A673 (cell line): ENCODE measurements at regions not wholly inside any gene's neighbourhood (a gene's known extent, or its start where the extent isn't known, plus 50 kb on each side); places are given as distances from the start of the nearest gene placed in this dataset.

Experiments used
- CTCF ChIP-seq: fragments of 300-800, 200-600 bp; sonication (generic); conservative IDR thresholded peaks from 2 replicates; pipeline ENCODE4 v1.5.1; 2017; ENCODE audit warnings: low read depth, mild to moderate bottlenecking, antibody characterized with exemption, low read length, moderate library complexity, mixed read lengths
- EZH2 ChIP-seq: fragments of 200-600 bp; sonication (generic); IDR thresholded peaks from 2 replicates; pipeline ENCODE4 v1.6.1; 2017; ENCODE audit warnings: borderline replicate concordance, low read depth, mild to moderate bottlenecking, mixed read lengths, antibody characterized with exemption, low read length; ENCODE audit not compliant: poor library complexity, severe bottlenecking

GRCh38 chr9:115770521-115770920, 383.1 kb upstream of the PAPPA start:
- TF ChIP-seq CTCF (no peak), EZH2 (no peak)
